Femur (tissue), 1 donor: ENCODE measurements at regions not wholly inside any gene's neighbourhood (a gene's known extent, or its start where the extent isn't known, plus 50 kb on each side); places are given as distances from the start of the nearest gene placed in this dataset.

Source experiments
- DNase-seq: peaks from one replicate; pipeline ENCODE4 v3.0.0-alpha.2; 2017

- no peak for DNase-seq
Measured at GRCh38 chr11:104652996-104653395, 245.3 kb downstream of the CASP12 start.

- no peak for DNase-seq
Measured at GRCh38 chr11:104650234-104650633, 248.0 kb downstream of the CASP12 start.

DNA sequence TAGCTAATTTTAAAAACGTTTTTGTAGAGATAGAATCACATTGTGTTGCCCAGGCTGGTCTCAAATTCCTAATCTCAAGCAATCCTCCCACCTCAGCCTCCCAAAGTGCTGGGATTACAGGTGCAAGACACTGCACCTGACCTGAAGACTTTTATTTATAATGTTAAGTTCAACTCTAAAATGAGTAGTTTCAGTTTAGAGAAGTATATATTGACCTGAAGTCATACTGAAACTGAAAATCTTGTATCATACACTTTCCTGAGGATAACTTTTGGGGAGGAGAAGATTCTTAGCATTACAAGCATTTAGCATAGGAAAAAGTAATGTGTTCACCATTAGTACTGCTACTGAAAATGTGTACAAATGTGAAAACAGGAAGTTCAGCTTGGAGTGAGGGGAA is 249.3 kb downstream of the CASP12 start:
- DNase-seq = no peak

DNA sequence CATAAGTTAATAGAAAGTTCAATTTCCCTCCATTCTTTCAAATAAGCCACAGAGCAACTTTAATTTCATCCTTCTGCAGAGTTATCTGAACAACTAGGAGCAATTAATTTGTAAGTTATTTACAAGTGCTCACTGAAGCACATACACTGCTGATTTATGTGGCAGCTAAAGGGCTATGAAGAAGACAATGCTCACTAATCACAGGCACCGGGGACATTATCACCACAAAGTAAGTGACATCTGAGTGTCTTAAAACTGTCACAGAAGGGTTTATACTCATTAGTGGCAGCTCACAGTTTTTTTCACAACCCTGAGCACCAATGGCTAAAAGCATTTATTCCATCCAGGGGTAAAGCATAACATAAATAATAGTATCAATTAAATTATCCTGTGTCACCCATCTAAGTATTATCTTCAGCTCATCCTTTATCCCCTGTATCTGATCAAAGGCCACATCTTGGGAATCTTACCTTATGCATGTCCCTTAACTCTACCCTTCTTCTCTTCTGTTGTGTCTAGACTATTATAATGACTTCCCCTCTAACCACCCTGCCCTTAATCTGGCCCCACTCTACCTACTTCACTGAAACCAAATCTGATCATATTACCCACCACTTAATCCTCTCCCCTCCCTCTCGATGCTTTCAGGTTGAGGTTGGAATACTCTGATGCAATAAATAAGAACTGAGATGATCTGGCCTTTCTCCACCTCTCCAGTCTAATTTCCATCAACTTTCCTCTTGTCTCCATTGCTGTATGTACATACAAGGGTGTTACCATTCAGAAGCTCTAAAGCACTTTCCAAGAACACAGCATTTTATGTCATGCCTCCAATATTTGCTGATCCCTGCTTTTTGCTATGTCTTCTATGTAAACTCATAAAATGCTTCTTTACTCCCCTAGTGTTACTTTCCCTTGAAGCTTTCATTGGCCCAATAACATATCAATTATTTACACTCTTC is 252.7 kb downstream of the CASP12 start:
- no peak for DNase-seq

DNA sequence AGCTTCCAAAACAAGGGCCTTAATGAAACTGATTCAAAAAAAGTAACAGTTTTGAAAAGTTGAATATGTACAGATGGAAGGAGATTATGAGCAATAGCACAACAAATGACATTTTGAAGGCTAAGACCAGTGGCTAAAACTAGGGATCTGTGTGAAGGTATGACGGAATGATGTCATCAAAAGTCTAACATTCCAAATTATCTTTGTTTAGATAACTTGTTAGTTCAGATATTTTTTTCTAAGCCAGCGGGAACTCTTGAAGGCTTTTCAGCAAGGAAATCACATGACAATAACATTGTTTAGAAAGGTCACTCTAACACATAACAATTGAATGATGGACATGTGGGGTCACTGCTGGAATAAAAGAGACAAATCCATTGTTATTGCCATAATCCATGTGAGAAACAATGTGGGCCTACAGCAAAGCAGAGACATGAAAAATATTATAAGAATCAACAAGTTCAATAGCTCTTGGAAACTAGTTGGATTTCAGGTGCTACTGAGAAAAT is 260.5 kb downstream of the CASP12 start:
- DNase-seq = no peak

DNA sequence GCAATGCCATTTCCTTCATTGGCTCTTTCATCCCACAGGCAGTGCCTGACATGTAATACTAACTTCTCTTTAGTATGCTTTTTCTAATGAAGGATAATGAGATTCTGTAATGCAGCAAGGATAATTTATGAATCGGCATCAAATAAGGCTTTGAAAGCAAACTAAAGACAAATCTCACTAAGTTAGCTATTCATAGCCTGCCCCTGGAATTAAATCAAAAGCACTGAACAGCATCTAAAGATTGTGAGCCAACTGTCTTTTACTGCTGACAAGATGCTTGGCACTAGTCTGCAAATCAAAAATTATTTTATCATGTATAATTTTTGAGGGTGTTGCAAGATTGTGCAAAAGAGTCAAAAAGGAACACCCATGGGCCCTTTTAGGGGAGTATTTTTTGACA is 265.0 kb downstream of the CASP12 start:
- DNase-seq = no peak

DNA sequence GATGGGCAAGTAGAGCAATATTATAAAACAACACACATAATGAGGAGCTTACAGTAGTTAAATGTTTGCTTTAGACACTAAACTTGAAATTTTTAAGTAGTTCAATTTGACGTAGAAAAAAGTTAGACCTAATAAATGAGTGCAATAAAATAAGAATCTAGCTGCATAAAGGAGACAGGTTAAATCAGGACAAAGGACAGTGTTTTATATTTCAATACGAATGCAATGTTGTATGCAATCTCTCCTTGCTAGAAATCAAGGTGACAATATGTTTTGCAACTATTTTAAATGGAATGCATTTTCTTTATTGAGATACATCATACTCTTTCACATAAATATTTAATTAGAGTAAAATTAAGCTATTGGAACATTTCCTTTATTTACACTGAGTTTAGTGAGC is 267.9 kb downstream of the CASP12 start:
- no peak for DNase-seq

GRCh38 chr11:104625246-104625645 is 273.0 kb downstream of the CASP12 start:
- no peak for DNase-seq

- no peak for DNase-seq
Measured at GRCh38 chr11:104624021-104624420, 274.2 kb downstream of the CASP12 start.

- no peak for DNase-seq
Measured at GRCh38 chr11:104623518-104623917, 274.7 kb downstream of the CASP12 start.

DNA sequence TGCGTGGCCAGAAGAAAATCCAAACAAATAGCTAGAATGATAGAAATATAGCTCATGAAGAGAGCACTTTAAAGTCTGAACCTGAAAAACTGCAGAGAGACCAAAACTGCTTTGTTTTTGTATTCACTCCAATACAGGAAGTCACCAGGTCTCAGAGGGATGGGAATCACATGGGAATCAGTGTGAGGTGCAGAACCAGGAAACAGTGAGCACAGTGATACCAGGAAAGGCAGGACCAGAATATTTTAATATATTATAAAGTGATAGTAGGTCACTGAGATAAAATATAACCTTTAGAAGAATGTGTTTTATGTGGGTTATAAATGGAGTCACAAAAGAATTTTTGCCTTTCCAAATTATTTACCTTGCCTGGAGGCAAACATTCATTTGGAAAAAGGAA is 277.3 kb downstream of the CASP12 start:
- DNase-seq = no peak

- no peak for DNase-seq
Measured at GRCh38 chr11:104619751-104620150, 278.5 kb downstream of the CASP12 start.

DNA sequence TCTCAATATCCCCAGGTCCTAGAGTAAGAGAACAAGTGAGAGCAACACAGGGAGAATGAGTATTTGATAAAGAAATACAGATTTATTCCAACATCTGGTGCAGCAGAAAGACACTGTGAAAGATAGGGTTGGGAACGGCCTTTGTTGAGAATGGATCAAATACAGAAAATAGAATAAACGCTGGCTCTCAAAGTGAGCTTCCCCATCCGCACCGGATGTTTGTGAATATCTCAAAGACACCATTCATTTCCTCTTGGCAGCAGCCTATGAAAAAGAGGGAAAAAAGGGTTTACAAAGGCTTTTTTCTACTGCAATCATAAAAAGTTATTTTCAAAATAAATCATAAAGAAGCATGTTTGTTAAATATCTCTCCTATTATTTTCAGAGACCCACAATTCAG is 279.3 kb downstream of the CASP12 start:
- no peak for DNase-seq

DNA sequence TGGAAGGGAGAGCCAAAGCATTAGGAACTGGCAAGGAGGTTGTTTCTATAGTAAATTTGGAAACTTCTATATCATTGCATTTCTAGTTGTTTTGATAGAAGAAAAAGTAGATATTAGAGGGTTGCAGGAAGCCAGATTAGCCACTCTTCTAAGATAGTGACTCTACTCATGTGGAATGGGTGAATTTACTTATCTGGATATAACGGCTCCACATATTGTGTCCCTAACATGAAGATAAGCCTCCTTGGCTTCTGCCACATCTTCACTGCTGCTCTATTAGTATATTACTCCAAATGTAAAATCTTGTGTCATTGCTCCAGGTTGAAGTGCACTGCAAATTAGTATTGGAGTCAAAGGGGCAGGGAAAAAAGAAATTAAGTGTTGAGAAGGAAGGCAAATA is 283.3 kb downstream of the CASP12 start:
- no peak for DNase-seq

DNA sequence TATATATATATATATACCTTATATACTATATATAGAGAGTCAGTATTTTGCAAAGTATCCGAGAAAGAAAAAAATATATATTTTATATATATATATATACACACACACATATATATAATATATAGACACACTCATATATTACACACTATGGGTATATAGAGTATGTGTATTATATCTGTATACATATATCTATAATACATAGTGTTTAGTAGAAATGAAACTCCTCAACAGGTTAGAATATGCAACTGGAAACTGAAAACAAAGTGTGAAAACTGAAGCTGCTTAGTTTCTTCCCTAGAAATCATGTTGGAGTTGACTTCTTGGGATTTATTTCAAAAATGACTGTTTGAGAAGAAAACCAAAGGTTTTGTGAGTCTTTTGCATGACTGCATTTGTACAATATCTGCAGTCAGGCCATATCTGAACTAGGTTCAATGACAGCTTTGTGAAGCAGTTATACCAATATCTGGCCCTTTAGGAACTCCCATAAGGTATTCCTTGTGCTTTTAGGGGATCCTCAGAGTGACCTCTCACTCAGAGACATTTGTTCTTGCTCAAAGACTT is 284.1 kb downstream of the CASP12 start:
- DNase-seq = no peak

DNA sequence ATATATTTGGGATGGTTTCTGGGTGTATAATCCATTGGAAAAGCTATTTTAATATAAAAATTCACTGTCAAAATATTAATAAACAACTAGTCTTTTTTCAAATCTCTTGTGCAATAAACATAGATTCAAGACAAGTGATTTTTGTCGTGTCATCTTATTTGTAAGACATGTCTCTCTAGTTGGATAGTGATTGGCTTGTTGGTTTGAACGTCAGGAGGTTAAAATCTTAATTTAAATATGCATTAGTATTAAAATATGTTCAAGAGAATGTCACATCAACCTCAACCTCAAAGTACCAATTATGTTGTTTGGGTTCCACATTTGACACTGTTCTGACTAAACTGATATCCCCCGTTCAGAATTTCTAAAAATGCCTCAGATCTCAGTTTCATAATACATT is 287.6 kb downstream of the CASP12 start:
- DNase-seq = no peak

- peak; percentile 46 for DNase-seq
Measured at GRCh38 chr11:104609311-104610085, 288.8 kb downstream of the CASP12 start.

GRCh38 chr11:104602643-104603042 is 295.6 kb downstream of the CASP12 start:
- no peak for DNase-seq

GRCh38 chr11:104594228-104594958 is 303.9 kb downstream of the CASP12 start:
- DNase-seq = no peak

GRCh38 chr11:104588970-104589369 is 309.3 kb downstream of the CASP12 start:
- DNase-seq = no peak

DNA sequence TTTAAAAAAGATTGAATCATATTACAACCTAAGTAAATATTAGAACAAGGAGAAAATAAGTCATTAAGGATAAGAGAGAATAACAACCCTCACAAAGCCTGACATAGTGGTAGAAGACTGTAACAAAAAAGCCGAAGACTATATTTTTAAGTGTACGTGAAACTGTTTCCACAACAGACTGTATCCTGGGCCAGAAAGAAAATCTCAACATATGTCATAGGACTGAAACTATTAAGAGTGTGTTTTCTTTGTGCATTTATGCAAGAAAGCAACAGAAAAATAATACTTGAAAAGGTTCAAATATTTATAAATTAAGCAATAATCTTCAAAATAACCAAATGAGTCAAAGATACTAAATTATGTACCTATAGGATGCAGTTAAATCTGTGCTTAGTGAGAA is 309.8 kb downstream of the CASP12 start:
- DNase-seq = no peak

DNA sequence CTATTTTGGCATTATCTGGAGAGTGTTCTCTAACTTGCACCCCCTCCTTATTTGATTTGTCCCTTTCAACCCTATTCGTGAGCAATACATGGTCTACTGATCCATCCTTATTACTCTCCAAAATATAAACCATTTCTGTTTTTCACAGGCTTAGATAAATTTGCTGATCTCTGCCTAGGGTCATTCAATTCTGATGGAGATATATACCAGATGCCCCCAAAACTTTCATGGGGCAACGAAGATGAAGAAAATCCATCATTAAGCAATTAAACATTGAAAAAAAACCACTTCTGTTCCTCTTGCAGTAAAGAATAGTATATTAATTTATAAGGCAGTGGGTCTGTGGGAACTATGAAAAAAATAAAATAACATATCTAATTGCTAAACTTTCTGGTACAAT is 313.4 kb downstream of the CASP12 start:
- DNase-seq = no peak

- no peak for DNase-seq
Measured at GRCh38 chr11:104583857-104584256, 314.4 kb downstream of the CASP12 start.
